Naive thymus-derived CD4-positive, alpha-beta T cell (primary cell): ENCODE measurements at regions not wholly inside any gene's neighbourhood (a gene's known extent, or its start where the extent isn't known, plus 50 kb on each side); places are given as distances from the start of the nearest gene placed in this dataset.

ENCODE experiments used
- ATAC-seq: fragments of 150-1000 bp; cut with Tn5 transposase; 2 replicates; pipeline ENCODE4 v1.10.0; 2021; ENCODE audit warnings: mild to moderate bottlenecking, moderate library complexity
- CTCF ChIA-PET: fragments of 350-600 bp; sonication (Branson Sonifier 250); formaldehyde crosslinking; loops from one replicate; lab custom pipeline; 2021; ENCODE audit warnings: antibody characterized with exemption; lab: Charles Lee
- POLR2A ChIA-PET: fragments of 350-600 bp; sonication (Branson Sonifier 250); formaldehyde crosslinking; loops from one replicate; lab custom pipeline; 2021; ENCODE audit warnings: antibody characterized with exemption, inconsistent platforms; lab: Charles Lee
- DNase-seq, 9 donors: peaks; one replicate each; pipeline versions ENCODE4 v3.0.0 to v3.0.0-alpha.2; 2020 to 2022; ENCODE audit warnings: mixed read lengths in 1 of 9
- H3K27ac ChIP-seq: one replicate; pipeline ENCODE4 v1.7.0; 2013; ENCODE audit warnings: mild to moderate bottlenecking, low read depth, low read length, moderate library complexity
- H3K27me3 ChIP-seq, 2 donors: one replicate each; pipeline ENCODE4 v1.7.0; 2013; ENCODE audit warnings: low read length in 2 of 2, mild to moderate bottlenecking in 2 of 2, moderate library complexity in 2 of 2; ENCODE audit not compliant: control insufficient read depth in 2 of 2, insufficient read depth in 2 of 2
- H3K36me3 ChIP-seq, 3 experiments: 1 replicate in 2 of 3; 2 replicates in 1 of 3; pipeline ENCODE4 v1.7.0; 2013; ENCODE audit warnings: low read length in 3 of 3, mild to moderate bottlenecking in 3 of 3, moderate library complexity in 1 of 3; ENCODE audit not compliant: insufficient read depth in 3 of 3, control insufficient read depth in 2 of 3
- H3K4me1 ChIP-seq, 2 donors: one replicate each; pipeline ENCODE4 v1.7.0; 2013; ENCODE audit warnings: low read length in 2 of 2, mild to moderate bottlenecking in 2 of 2, moderate library complexity in 1 of 2; ENCODE audit not compliant: control insufficient read depth in 2 of 2, insufficient read depth in 2 of 2
- H3K4me3 ChIP-seq: 2 replicates; pipeline ENCODE4 v1.7.0; 2013; ENCODE audit warnings: mild to moderate bottlenecking, low read length
- H3K9me3 ChIP-seq, 3 experiments: 1 replicate in 2 of 3; 2 replicates in 1 of 3; pipeline ENCODE4 v1.7.0; 2013; ENCODE audit warnings: low read length in 3 of 3; ENCODE audit not compliant: control insufficient read depth in 2 of 3
- H3K27ac Mint-ChIP-seq, 9 donors: one replicate each; pipeline ENCODE4 v1.8.0; 2020 to 2022; ENCODE audit warnings: mixed read lengths in 9 of 9, mild to moderate bottlenecking in 8 of 9, moderate library complexity in 5 of 9, inconsistent platforms in 2 of 9
- H3K27me3 Mint-ChIP-seq, 5 donors: one replicate each; pipeline ENCODE4 v1.8.0; 2021 to 2022; ENCODE audit warnings: mixed read lengths in 5 of 5, mild to moderate bottlenecking in 1 of 5
- H3K36me3 Mint-ChIP-seq, 5 donors: one replicate each; pipeline ENCODE4 v1.8.0; 2020 to 2022; ENCODE audit warnings: mixed read lengths in 5 of 5, mild to moderate bottlenecking in 3 of 5, inconsistent platforms in 1 of 5
- H3K4me1 Mint-ChIP-seq, 7 donors: one replicate each; pipeline ENCODE4 v1.8.0; 2020 to 2022; ENCODE audit warnings: mixed read lengths in 7 of 7, mild to moderate bottlenecking in 3 of 7, inconsistent platforms in 1 of 7
- H3K4me3 Mint-ChIP-seq, 10 donors: one replicate each; pipeline ENCODE4 v1.8.0; 2020 to 2022; ENCODE audit warnings: mild to moderate bottlenecking in 10 of 10, mixed read lengths in 10 of 10, moderate library complexity in 6 of 10, inconsistent platforms in 2 of 10
- H3K9me3 Mint-ChIP-seq, 11 donors: one replicate each; pipeline ENCODE4 v1.8.0; 2020 to 2022; ENCODE audit warnings: mixed read lengths in 11 of 11, mild to moderate bottlenecking in 4 of 11, inconsistent platforms in 1 of 11, moderate library complexity in 1 of 11
- intact Hi-C, 2 donors: fragments of 100-400 bp; cut with micrococcal nuclease; formaldehyde crosslinking; loops; one replicate each; pipeline ENCODE4 v1.15.1; 2023

- no peak overlapping the region for H3K4me3 ChIP-seq
- H3K27ac Mint-ChIP-seq = no peak overlapping the region
- no peaks in the 10 kb centered on the region for H3K27me3 ChIP-seq
- H3K4me3 Mint-ChIP-seq = no peak overlapping the region
- intact Hi-C loops = no loop called here
- H3K9me3 ChIP-seq = no peaks in the 10 kb centered on the region
- no peaks in the 10 kb centered on the region for H3K9me3 Mint-ChIP-seq
- DNase-seq (no peak), ATAC-seq (no peak)
- ChIA-PET POLR2A (no interaction called here), CTCF (interaction anchor here (1.0 to 1.2 kb wide), 2 partner anchors 9 to 11 kb away, joined by 3 read pairs; no protein-coding TSS in a partner anchor)
- H3K27me3 Mint-ChIP-seq = peaks cover 0 to 7% (median 4%) of the 10 kb centered on the region in 5 donors
- H3K4me1 ChIP-seq = no peaks in the 10 kb centered on the region
- H3K27ac ChIP-seq = no peak overlapping the region
- no peaks in the 10 kb centered on the region for H3K4me1 Mint-ChIP-seq
- H3K36me3 Mint-ChIP-seq = no peaks in the 10 kb centered on the region
- no peaks in the 10 kb centered on the region for H3K36me3 ChIP-seq
These were observed 56.2 kb upstream of the RFC3 start for GRCh38 chr13:33761740-33762139.

GRCh38 chr13:33763021-33763420 lies 54.9 kb upstream of the RFC3 start:
- Histone ChIP-seq H3K4me3 (no peak overlapping the region), H3K36me3 (no peaks in the 10 kb centered on the region), H3K9me3 (no peaks in the 10 kb centered on the region), H3K27me3 (no peaks in the 10 kb centered on the region), H3K4me1 (no peaks in the 10 kb centered on the region), H3K27ac (no peak overlapping the region)
- no peak for ATAC-seq
- H3K4me3 Mint-ChIP-seq = no peak overlapping the region
- peaks cover 0 to 2% (median 0%) of the 10 kb centered on the region in 11 donors for H3K9me3 Mint-ChIP-seq
- H3K27ac Mint-ChIP-seq = no peak overlapping the region
- ChIA-PET POLR2A (no interaction called here), CTCF (no interaction called here)
- H3K4me1 Mint-ChIP-seq = no peaks in the 10 kb centered on the region
- intact Hi-C loops = no loop called here
- DNase-seq = no peak
- no peaks in the 10 kb centered on the region for H3K36me3 Mint-ChIP-seq
- peaks cover 2 to 11% (median 4%) of the 10 kb centered on the region in 5 donors for H3K27me3 Mint-ChIP-seq

GRCh38 chr13:33764716-33765115 lies 53.2 kb upstream of the RFC3 start:
- no peaks in the 10 kb centered on the region for H3K27me3 ChIP-seq
- DNase-seq (no peak), ATAC-seq (no peak)
- H3K4me3 ChIP-seq = no peak overlapping the region
- no peak overlapping the region for H3K27ac Mint-ChIP-seq
- peaks cover 4 to 13% (median 5%) of the 10 kb centered on the region in 5 donors for H3K27me3 Mint-ChIP-seq
- no peaks in the 10 kb centered on the region for H3K4me1 Mint-ChIP-seq
- ChIA-PET CTCF (no interaction called here), POLR2A (no interaction called here)
- no peak overlapping the region for H3K27ac ChIP-seq
- intact Hi-C loops = no loop called here
- H3K9me3 ChIP-seq = no peaks in the 10 kb centered on the region
- peaks cover 0 to 5% (median 0%) of the 10 kb centered on the region in 11 donors for H3K9me3 Mint-ChIP-seq
- no peaks in the 10 kb centered on the region for H3K36me3 Mint-ChIP-seq
- H3K4me3 Mint-ChIP-seq = no peak overlapping the region
- no peaks in the 10 kb centered on the region for H3K4me1 ChIP-seq
- no peaks in the 10 kb centered on the region for H3K36me3 ChIP-seq

GRCh38 chr13:33766329-33767123 lies 51.4 kb upstream of the RFC3 start:
- no peak overlapping the region for H3K27ac Mint-ChIP-seq
- H3K9me3 Mint-ChIP-seq = peaks cover 0 to 5% (median 0%) of the 10 kb centered on the region in 11 donors
- Histone ChIP-seq H3K36me3 (no peaks in the 10 kb centered on the region), H3K9me3 (no peaks in the 10 kb centered on the region), H3K27me3 (no peaks in the 10 kb centered on the region), H3K4me1 (no peaks in the 10 kb centered on the region), H3K27ac (no peak overlapping the region), H3K4me3 (no peak overlapping the region)
- DNase-seq (no peak), ATAC-seq (no peak)
- H3K27me3 Mint-ChIP-seq = peaks cover 4 to 13% (median 8%) of the 10 kb centered on the region in 5 donors
- H3K4me3 Mint-ChIP-seq = no peak overlapping the region
- H3K4me1 Mint-ChIP-seq = no peaks in the 10 kb centered on the region
- POLR2A ChIA-PET = no interaction called here
- H3K36me3 Mint-ChIP-seq = no peaks in the 10 kb centered on the region
- intact Hi-C loops = no loop called here
- CTCF ChIA-PET = no interaction called here

- CTCF ChIA-PET = no interaction called here
- no peaks in the 10 kb centered on the region for H3K36me3 Mint-ChIP-seq
- H3K27ac Mint-ChIP-seq = no peak overlapping the region
- H3K4me3 Mint-ChIP-seq = no peak overlapping the region
- Histone ChIP-seq H3K4me3 (no peak overlapping the region), H3K36me3 (no peaks in the 10 kb centered on the region), H3K4me1 (no peaks in the 10 kb centered on the region), H3K27ac (no peak overlapping the region), H3K9me3 (no peaks in the 10 kb centered on the region), H3K27me3 (no peaks in the 10 kb centered on the region)
- H3K4me1 Mint-ChIP-seq = no peaks in the 10 kb centered on the region
- POLR2A ChIA-PET = no interaction called here
- peaks cover 0 to 5% (median 0%) of the 10 kb centered on the region in 11 donors for H3K9me3 Mint-ChIP-seq
- ATAC-seq (no peak), DNase-seq (no peak)
- intact Hi-C loops = no loop called here
- H3K27me3 Mint-ChIP-seq = peaks cover 4 to 13% (median 8%) of the 10 kb centered on the region in 5 donors
These were observed 50.8 kb upstream of the RFC3 start for GRCh38 chr13:33767140-33767539.
